ENCODE measurements at regions not wholly inside any gene's neighbourhood (a gene's known extent, or its start where the extent isn't known, plus 50 kb on each side); places are given as distances from the start of the nearest gene placed in this dataset.

DNA sequence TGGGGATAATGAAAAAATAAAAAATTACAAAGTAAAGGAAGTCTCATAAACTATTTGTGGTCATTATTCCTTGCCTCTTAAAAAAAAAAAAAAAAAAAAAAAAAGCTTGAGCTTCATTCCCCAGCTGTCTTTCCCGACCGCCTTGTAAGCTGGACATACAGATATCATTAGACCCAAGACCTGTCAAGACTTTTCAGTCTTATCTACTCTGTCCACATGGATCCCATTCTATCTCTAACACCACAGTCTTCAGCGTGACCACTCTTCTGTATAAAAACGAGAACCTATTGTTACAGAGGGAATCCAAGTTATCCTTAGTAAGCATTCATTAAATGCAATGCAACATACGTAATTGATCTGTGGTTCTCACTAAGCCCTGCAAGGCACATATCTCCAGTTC lies 423.5 kb downstream of the MEI4 start:
- POLR2A ChIA-PET (ENCODE audit: unreplicated experiment): no interaction called here
- H3K4me1 ChIP-seq (replicated peaks; ENCODE audit: insufficient read depth): no peaks in the 10 kb centered on the region
- no peaks in the 10 kb centered on the region for H4K20me1 ChIP-seq (ENCODE audit: insufficient read depth)
- no peaks in the 10 kb centered on the region for H3K9me3 ChIP-seq (ENCODE audit: insufficient read depth, low read depth)
- H3K27ac ChIP-seq: no peak overlapping the region
- H3K4me3 ChIP-seq: no peak overlapping the region
- no peak for DNase-seq
- intact Hi-C loops (cut with micrococcal nuclease; ENCODE audit: unreplicated experiment): no loop called here
- H3K4me2 ChIP-seq: no peak overlapping the region
- TF ChIP-seq CTCF (conservative IDR thresholded peaks at IDR 0.05) (no peak), EZH2 (IDR thresholded peaks at IDR 0.05; ENCODE audit: low read depth) (no peak)
- H3K27me3 ChIP-seq (ENCODE audit: insufficient read depth, low read depth): no peaks in the 10 kb centered on the region
- no peaks in the 10 kb centered on the region for H3K79me2 ChIP-seq (ENCODE audit: low read depth)
- H2AFZ ChIP-seq: no peak overlapping the region
- H3K36me3 ChIP-seq (ENCODE audit: low read depth): no peaks in the 10 kb centered on the region
- no peaks in the 10 kb centered on the region for H3F3A ChIP-seq (ENCODE audit: insufficient read depth, low read depth)
- no TSS peak for BruUV-seq (replicated peaks)
- CTCF ChIA-PET: no interaction called here
- no peaks in the 10 kb centered on the region for H3K9me2 ChIP-seq (ENCODE audit: insufficient read depth)

DNA sequence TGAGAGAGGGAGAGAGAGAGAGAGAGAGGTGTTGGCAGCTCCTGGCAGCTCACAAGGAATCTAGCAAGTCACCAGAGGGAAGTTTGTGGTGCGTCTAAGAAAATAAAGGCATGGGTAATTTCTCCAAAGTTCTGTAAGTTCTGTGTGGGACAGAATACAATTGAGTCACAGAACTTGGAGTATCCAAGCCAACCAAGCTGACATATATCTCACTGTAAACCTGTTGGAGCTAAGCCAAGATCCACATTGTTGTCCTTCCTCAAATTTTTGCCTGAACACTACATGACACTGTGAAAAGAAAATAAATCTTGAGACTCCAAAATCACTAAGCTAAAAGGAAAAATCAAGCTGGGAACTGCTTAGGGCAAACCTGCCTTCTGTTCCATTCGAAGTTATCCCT lies 436.7 kb downstream of the MEI4 start:
- Histone ChIP-seq H3K27ac (no peak overlapping the region), H3K9me3 (ENCODE audit: insufficient read depth, low read depth) (no peaks in the 10 kb centered on the region), H3K27me3 (ENCODE audit: insufficient read depth, low read depth) (no peaks in the 10 kb centered on the region), H3K4me3 (no peak overlapping the region), H3K36me3 (ENCODE audit: low read depth) (no peaks in the 10 kb centered on the region), H3K79me2 (ENCODE audit: low read depth) (no peaks in the 10 kb centered on the region), H3K4me2 (no peak overlapping the region), H4K20me1 (ENCODE audit: insufficient read depth) (no peaks in the 10 kb centered on the region), H3K9me2 (ENCODE audit: insufficient read depth) (no peaks in the 10 kb centered on the region), H3K4me1 (replicated peaks; ENCODE audit: insufficient read depth) (no peaks in the 10 kb centered on the region), H3F3A (ENCODE audit: insufficient read depth, low read depth) (no peaks in the 10 kb centered on the region), H2AFZ (no peak overlapping the region)
- BruUV-seq (replicated peaks): no TSS peak
- intact Hi-C loops (cut with micrococcal nuclease; ENCODE audit: unreplicated experiment): no loop called here
- DNase-seq: no peak
- CTCF ChIA-PET: no interaction called here
- TF ChIP-seq EZH2 (IDR thresholded peaks at IDR 0.05; ENCODE audit: low read depth) (no peak), CTCF (conservative IDR thresholded peaks at IDR 0.05) (no peak)
- POLR2A ChIA-PET (ENCODE audit: unreplicated experiment): no interaction called here

GRCh38 chr6:78093906-78094305 lies 441.1 kb downstream of the MEI4 start:
- Histone ChIP-seq H3K4me2 (no peak overlapping the region), H3K79me2 (ENCODE audit: low read depth) (no peaks in the 10 kb centered on the region), H3F3A (ENCODE audit: insufficient read depth, low read depth) (no peaks in the 10 kb centered on the region), H3K9me2 (ENCODE audit: insufficient read depth) (no peaks in the 10 kb centered on the region), H3K36me3 (ENCODE audit: low read depth) (no peaks in the 10 kb centered on the region), H3K4me3 (no peak overlapping the region), H3K27me3 (ENCODE audit: insufficient read depth, low read depth) (no peaks in the 10 kb centered on the region), H2AFZ (no peak overlapping the region), H3K9me3 (ENCODE audit: insufficient read depth, low read depth) (no peaks in the 10 kb centered on the region), H3K27ac (no peak overlapping the region), H4K20me1 (ENCODE audit: insufficient read depth) (no peaks in the 10 kb centered on the region), H3K4me1 (replicated peaks; ENCODE audit: insufficient read depth) (no peaks in the 10 kb centered on the region)
- BruUV-seq (replicated peaks): no TSS peak
- no peak for DNase-seq
- TF ChIP-seq CTCF (conservative IDR thresholded peaks at IDR 0.05): no peak
- no peak for TF ChIP-seq EZH2 (IDR thresholded peaks at IDR 0.05; ENCODE audit: low read depth)
- intact Hi-C loops (cut with micrococcal nuclease; ENCODE audit: unreplicated experiment): no loop called here
- ChIA-PET CTCF (no interaction called here), POLR2A (ENCODE audit: unreplicated experiment) (no interaction called here)

All from PC-9 (cell line).